ENCODE measurements at regions not wholly inside any gene's neighbourhood (a gene's known extent, or its start where the extent isn't known, plus 50 kb on each side); places are given as distances from the start of the nearest gene placed in this dataset.

DNA sequence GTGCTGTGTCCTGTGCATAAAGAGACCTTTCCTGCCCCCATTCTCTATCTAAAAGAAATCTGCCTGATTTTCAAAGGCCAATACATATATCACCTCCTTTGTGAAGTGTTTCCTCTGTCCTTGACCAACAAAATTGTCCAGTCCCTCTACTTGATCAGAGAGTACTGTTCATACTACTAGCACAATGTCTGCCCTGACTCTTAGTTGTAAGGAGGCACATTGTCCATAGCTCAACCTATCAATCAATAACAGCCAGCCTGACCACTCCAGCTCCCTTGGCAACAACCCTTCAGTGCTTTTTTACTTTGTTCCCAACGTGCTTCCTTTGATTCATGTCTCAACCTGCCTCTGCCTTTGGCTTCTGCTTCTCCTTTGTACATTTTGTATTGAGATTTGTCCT is 398.9 kb downstream of the TRIB2 start:
- TF ChIP-seq, protein P1, sequence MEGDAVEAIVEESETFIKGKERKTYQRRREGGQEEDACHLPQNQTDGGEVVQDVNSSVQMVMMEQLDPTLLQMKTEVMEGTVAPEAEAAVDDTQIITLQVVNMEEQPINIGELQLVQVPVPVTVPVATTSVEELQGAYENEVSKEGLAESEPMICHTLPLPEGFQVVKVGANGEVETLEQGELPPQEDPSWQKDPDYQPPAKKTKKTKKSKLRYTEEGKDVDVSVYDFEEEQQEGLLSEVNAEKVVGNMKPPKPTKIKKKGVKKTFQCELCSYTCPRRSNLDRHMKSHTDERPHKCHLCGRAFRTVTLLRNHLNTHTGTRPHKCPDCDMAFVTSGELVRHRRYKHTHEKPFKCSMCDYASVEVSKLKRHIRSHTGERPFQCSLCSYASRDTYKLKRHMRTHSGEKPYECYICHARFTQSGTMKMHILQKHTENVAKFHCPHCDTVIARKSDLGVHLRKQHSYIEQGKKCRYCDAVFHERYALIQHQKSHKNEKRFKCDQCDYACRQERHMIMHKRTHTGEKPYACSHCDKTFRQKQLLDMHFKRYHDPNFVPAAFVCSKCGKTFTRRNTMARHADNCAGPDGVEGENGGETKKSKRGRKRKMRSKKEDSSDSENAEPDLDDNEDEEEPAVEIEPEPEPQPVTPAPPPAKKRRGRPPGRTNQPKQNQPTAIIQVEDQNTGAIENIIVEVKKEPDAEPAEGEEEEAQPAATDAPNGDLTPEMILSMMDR (IDR thresholded peaks at IDR 0.05), result no peak
- TF ChIP-seq SP1 (CRISPR knock-in tag; conservative IDR thresholded peaks at IDR 0.05) (no peak), ESRRA (CRISPR knock-in tag; IDR thresholded peaks at IDR 0.05; ENCODE audit: borderline replicate concordance) (no peak), TEAD4 (CRISPR knock-in tag; IDR thresholded peaks at IDR 0.05) (no peak), TEAD1 (CRISPR knock-in tag; IDR thresholded peaks at IDR 0.05) (no peak), ZBTB21 (CRISPR knock-in tag; IDR thresholded peaks at IDR 0.05; ENCODE audit: borderline replicate concordance) (no peak), ETV6 (CRISPR knock-in tag; IDR thresholded peaks at IDR 0.05) (no peak), ZNF219 (CRISPR knock-in tag; IDR thresholded peaks at IDR 0.05; ENCODE audit: borderline replicate concordance) (no peak), IRF2 (CRISPR knock-in tag; IDR thresholded peaks at IDR 0.05; ENCODE audit: borderline replicate concordance, low read depth) (no peak), GRHL2 (CRISPR knock-in tag; IDR thresholded peaks at IDR 0.05; ENCODE audit: insufficient replicate concordance, severe bottlenecking) (no peak)
- TF ChIP-seq, protein P2, sequence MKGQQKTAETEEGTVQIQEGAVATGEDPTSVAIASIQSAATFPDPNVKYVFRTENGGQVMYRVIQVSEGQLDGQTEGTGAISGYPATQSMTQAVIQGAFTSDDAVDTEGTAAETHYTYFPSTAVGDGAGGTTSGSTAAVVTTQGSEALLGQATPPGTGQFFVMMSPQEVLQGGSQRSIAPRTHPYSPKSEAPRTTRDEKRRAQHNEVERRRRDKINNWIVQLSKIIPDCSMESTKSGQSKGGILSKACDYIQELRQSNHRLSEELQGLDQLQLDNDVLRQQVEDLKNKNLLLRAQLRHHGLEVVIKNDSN (CRISPR knock-in tag; IDR thresholded peaks at IDR 0.05), result no peak
- TF ChIP-seq, protein P3, sequence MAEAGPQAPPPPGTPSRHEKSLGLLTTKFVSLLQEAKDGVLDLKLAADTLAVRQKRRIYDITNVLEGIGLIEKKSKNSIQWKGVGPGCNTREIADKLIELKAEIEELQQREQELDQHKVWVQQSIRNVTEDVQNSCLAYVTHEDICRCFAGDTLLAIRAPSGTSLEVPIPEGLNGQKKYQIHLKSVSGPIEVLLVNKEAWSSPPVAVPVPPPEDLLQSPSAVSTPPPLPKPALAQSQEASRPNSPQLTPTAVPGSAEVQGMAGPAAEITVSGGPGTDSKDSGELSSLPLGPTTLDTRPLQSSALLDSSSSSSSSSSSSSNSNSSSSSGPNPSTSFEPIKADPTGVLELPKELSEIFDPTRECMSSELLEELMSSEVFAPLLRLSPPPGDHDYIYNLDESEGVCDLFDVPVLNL (CRISPR knock-in tag; IDR thresholded peaks at IDR 0.05; ENCODE audit: borderline replicate concordance, low read depth), result no peak

All from WTC11 (cell line).